Activated naive CD4-positive, alpha-beta T cell treated with anti-CD3 and anti-CD28 coated beads, Interleukin-2, amount 50 U/mL, for 16 hours (primary cell): ENCODE measurements at regions not wholly inside any gene's neighbourhood (a gene's known extent, or its start where the extent isn't known, plus 50 kb on each side); places are given as distances from the start of the nearest gene placed in this dataset.

Source experiments
- DNase-seq: peaks from one replicate; pipeline ENCODE4 v3.0.0-alpha.2; 2020

DNA sequence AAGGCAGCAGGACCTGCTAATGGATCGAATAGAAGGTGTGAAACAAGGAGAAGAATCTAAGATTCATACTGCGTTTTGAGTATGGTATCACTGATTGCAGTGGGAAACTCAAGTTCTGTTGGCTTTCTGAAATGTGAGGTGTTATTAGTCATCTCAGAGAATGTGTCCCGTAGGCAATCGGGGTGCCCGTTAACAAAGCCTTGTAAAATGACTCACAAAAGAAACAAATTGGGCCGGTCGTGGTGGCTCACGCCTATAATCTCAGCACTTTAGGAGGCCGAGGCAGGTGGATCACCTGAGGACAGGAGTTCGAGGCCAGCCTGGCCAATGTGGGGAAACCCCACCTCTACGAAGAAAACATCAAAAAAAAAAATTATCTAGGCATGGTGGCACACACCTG, 118.2 kb upstream of the C7orf33 start:
- no peak for DNase-seq

DNA sequence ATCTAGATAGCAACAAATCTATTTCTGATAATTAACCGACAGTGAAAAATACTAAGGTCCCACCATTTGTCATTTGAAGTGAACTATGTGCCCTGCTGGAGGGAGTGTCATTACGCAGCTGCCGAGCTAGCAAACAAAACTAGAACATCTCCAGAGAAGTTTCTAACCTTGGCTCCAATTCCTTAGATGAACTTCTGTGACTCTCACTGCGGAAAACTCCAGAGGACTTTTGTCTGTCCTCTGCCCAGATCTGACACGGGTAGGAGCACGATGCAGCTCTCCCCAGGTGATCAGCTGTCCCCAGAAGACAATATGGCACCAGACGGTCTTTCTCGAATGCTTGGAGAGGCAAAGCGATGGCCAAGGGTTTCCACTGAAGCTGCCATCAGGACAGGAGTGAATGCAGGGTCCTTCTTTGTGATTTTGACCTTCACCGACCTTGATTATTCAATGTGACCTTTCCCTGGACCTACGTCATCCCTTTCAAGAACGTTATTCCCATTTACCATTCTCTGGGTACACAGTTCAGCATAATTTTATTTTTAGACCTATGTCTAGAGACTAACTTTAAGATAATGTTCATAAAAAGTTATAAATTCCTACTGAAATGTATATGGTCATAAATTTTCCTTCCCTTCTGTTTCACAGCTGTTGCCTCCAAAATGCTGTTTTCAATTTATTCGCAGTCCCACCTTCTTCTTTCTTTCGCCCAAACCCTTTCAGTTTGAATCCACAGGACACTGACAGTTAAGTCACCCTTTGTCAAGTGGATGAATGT, 116.7 kb upstream of the C7orf33 start:
- no peak for DNase-seq

DNA sequence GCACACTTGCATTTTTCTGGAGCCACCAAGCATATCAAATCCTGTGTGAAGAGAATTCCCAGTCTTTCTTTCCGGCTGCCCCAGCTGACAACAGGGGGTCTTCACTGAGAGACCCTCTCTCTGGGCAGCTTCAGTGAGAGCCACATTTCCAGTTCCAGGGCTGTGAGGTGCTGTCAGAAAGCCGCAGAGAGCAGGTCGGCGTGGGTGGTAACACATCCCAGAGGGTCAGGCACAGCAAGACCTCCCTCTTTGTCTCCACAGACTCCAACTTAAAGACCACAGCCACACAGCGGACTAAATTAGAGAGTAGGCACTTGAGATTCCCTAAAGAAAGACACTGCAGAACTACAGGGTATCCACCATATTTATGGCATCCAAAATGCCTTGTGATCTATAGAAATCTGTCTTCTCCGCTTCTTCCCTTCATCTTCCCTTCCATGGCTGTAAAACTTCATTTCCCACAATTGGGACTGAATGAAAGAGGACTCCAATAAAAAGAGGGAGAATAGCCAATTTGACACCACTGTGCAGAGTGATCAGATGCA, 116.0 kb upstream of the C7orf33 start:
- DNase-seq = no peak

DNA sequence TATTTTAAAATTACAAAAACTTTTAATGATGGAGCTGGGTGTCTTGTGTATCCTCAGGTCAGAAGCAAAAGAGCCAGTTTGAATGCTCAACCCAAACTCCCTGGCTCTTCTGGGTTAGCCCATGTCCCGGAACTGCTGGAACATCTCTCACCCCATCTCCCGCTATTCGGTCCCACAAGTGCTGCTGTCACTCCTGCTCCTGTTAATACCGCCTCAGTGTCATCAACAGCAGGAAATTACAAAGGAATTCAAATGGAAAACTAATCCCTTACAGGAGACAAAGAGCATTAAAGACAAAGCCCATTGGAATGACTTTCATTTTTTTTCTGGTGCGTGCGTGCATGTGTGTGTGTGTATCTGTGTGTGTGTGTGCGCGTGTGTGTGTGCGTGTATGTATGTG, 112.0 kb upstream of the C7orf33 start:
- DNase-seq = no peak

GRCh38 chr7:148480479-148481146, 110.0 kb upstream of the C7orf33 start:
- no peak for DNase-seq

DNA sequence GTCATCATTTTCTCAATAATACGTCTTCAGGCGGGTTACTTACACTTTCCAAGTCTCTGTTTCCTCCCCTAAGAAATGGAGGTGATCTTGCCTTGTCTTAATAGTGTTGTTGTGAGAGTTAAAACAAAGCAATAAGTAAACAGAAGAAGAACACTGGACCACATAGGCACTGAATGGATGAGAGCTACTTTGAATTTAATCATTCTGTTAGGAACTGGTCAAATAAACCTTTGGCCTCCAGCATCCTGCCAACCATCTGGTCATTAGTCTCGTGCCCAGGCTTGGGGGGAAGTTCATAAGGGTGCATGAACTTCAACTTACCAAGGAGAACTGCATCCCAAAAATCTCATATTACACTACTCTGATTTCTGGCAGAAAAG, 109.4 kb upstream of the C7orf33 start:
- no peak for DNase-seq

GRCh38 chr7:148481971-148482626, 108.5 kb upstream of the C7orf33 start:
- no peak for DNase-seq

DNA sequence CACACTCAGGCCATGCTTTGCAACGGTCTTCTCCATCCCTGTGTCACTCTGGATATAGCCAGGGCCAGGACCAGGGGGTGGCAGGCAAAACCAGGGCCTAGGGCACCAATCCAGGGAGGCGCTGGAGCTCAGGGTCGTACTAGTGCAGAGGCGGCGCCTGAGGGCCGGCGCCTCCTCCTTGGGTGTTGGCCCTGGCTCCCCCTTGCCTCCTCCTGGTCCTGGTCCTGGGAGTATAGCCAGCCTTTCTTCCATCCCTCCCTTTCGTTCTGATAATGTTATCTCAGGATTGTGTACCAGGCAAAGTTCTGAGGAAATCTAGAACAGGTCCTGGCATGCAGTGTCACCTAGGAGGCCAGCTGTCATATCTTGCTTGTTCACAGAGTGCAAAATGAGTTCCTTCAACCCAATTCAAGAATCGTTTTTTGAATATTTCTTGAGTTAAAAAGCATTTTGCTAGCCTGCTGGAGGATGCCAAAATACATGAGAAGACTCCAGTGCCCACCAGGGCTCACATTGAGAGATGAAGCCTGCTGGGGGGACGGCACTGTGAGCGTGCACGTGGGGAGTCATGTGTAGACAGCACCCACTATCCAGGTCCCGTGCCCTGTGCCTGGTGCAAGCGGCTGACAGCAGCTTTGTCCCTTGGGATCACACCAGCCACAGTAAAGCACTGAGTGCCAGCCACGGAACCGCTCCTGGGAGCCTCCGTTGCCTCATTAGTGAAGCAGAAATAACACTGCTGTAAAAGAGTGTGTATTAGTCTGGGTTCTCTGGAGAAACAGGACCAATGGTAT, 106.9 kb upstream of the C7orf33 start:
- DNase-seq = no peak

DNA sequence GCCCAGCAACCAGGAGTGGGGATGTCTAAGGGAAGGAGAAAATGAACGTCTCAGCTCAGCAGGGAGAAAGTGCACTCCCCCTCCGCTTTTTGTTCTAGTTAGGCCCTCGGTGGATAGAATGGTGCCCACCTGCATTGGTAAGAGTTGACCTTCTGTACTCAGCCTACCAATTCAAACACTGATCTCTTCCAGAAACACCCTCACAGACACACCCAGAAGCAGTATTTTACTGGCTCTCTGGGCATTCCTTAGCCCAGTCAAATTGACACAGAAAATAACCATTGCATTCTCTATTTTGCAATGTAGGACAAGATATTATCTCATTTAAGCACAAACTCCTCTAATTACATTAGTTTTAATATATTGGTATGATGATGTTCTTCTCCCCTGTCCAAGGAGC, 106.1 kb upstream of the C7orf33 start:
- DNase-seq = no peak

GRCh38 chr7:148485618-148486017, 104.9 kb upstream of the C7orf33 start:
- DNase-seq = no peak

GRCh38 chr7:148486937-148487336, 103.6 kb upstream of the C7orf33 start:
- DNase-seq = no peak

GRCh38 chr7:148487912-148488311, 102.7 kb upstream of the C7orf33 start:
- no peak for DNase-seq

- no peak for DNase-seq
These were observed 100.9 kb upstream of the C7orf33 start for GRCh38 chr7:148489678-148490077.

- no peak for DNase-seq
These were observed 98.3 kb upstream of the C7orf33 start for GRCh38 chr7:148492157-148492860.

- no peak for DNase-seq
These were observed 95.0 kb upstream of the C7orf33 start for GRCh38 chr7:148495605-148496004.

DNA sequence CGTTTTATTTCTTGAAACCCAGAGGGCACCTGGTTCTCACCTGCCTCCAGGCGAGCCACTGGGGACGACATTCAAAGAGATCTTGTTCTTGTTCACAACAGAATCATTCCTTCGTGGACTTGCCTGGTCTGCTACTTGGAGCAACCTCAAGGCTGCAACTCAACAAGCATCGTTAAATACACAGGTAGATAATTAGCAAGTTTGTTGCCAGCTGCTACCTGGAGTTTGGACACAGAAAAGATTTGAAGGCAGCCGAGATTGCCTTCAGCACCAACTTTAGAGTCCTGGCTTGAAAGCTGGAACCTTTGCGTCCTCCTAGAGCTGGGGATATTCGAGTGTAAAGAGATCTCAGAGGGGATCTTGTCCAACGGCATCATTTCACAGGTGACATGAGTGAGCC, 89.6 kb upstream of the C7orf33 start:
- DNase-seq = no peak

DNA sequence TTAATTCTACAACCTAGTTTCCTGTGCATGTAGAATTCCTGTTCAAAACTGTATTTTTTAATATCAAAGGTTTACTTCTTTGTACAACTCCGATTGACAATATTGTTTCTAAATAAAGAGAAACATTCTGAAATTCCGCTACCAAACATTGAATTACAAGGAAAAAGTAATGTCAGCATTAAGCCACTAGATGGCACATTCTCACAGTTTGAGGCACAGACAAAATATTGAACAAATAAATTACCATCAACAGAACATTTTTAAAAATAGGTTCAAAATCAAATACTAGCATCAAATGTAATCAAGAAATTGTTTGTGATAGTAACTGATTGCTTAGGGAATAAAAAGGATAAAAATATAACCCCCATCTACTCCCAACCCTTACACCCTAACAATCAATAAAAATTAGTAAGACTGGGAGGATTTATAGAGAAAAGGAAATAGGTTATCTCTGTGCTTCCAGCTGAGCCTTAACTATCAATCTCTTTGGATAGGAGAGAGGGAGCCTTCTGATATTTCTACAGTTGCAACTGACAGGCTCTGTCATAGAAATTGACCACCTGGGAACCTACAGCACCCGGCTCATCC, 86.6 kb upstream of the C7orf33 start:
- DNase-seq = no peak

- DNase-seq = no peak
These were observed 84.8 kb upstream of the C7orf33 start for GRCh38 chr7:148505645-148506375.

DNA sequence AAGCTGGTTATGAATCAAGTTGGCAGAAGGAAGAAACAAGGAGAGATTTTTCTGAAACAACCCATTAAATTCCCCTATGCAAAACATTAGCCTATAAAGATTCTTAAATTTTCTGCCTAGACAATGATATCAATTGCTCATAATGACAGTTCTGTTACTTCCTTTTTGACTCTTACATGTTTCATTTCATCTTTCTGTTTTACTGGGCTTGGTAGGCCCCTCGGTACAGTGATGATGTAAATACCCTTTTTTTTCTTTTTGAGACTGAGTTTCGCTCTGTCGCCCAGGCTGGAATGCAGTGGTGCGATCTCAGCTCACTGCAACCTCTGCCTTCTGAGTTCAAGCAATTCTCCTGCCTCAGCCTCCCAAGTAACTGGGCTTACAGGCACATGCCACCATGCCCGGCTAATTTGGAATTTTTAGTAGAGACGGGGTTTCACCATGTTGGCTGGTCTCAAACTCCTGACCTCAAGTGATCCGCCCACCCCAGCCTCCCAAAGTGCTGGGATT, 83.4 kb upstream of the C7orf33 start:
- DNase-seq = peak; percentile 17

GRCh38 chr7:148507787-148508186, 82.8 kb upstream of the C7orf33 start:
- no peak for DNase-seq

- DNase-seq = no peak
These were observed 76.3 kb upstream of the C7orf33 start for GRCh38 chr7:148514236-148514635.
